Small intestine (tissue), 7 donors: ENCODE measurements at regions not wholly inside any gene's neighbourhood (a gene's known extent, or its start where the extent isn't known, plus 50 kb on each side); places are given as distances from the start of the nearest gene placed in this dataset.

ENCODE experiments used
- DNase-seq, 2 donors: peaks; one replicate each; pipeline versions ENCODE4 v3.0.0 to v3.0.0-alpha.2; 2013
- FAIRE-seq: peaks from 2 replicates; lab custom pipeline; 2012; peaks lifted over from hg19 to GRCh38; lab: Jason Lieb, UNC
- H3K27ac ChIP-seq, 3 donors: one replicate each; pipeline ENCODE4 v1.5.1; 2013; ENCODE audit warnings: low read length in 2 of 3, mild to moderate bottlenecking in 2 of 3, control low read depth in 1 of 3, inconsistent platforms in 1 of 3, low read depth in 1 of 3, moderate library complexity in 1 of 3
- H3K27me3 ChIP-seq, 3 donors: one replicate each; pipeline ENCODE4 v1.6.1; 2013; ENCODE audit warnings: low read length in 3 of 3, inconsistent platforms in 1 of 3; ENCODE audit not compliant: control insufficient read depth in 3 of 3, insufficient read depth in 3 of 3
- H3K36me3 ChIP-seq, 3 donors: one replicate each; pipeline ENCODE4 v1.6.1; 2013; ENCODE audit warnings: low read length in 3 of 3, inconsistent platforms in 1 of 3, low read depth in 1 of 3, mild to moderate bottlenecking in 1 of 3, moderate library complexity in 1 of 3; ENCODE audit not compliant: control insufficient read depth in 3 of 3, insufficient read depth in 2 of 3
- H3K4me1 ChIP-seq, 3 donors: one replicate each; pipeline ENCODE4 v1.6.1; 2013; ENCODE audit warnings: low read length in 2 of 3, inconsistent platforms in 1 of 3, low read depth in 1 of 3, mild to moderate bottlenecking in 1 of 3, moderate library complexity in 1 of 3; ENCODE audit not compliant: control insufficient read depth in 3 of 3, insufficient read depth in 2 of 3
- H3K4me3 ChIP-seq, 3 donors: one replicate each; pipeline ENCODE4 v1.5.1; 2013; ENCODE audit warnings: low read length in 3 of 3, control low read depth in 1 of 3, inconsistent platforms in 1 of 3, low read depth in 1 of 3, mild to moderate bottlenecking in 1 of 3, moderate library complexity in 1 of 3
- H3K9me3 ChIP-seq, 2 donors: one replicate each; pipeline ENCODE4 v1.6.1; 2013; ENCODE audit warnings: low read depth in 1 of 2, low read length in 1 of 2; ENCODE audit not compliant: control insufficient read depth in 2 of 2, insufficient read depth in 1 of 2
- WGBS, 3 donors: extraction: QIAGEN DNeasy Blood & Tissue Kit; methylation state at CpG; one replicate each; pipeline ENCODE4 v1.1.7; 2013; 5-methylcytosine and 5-hydroxymethylcytosine counted together
- donor health status: healthy with polysubstance abuse.
- donor health status: control.
- donor health status: control.
- donor health status: Bipolar disorder and iron deficiency.
- donor health status: healthy.

DNA sequence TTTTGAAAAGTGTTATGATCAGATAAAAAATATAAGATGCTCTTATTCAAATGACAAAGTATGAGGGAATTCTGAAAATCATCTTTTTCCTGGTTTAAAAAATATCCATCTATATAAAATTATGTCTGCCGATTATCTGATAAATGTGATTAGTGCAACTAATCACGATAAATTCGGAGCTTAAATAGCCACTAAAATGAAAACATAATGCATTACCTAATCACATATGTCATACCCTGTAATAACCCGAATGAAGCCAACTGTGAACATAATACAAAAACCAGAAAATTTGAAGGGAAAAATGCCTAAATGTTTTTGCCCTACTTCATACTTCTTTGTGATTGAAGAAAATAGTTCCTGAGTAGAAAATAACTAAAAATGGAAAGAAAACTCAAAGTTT, 808.4 kb upstream of the LUZP2 start:
- Histone ChIP-seq H3K9me3 (no peaks in the 10 kb centered on the region), H3K36me3 (no peaks in the 10 kb centered on the region), H3K27me3 (no peaks in the 10 kb centered on the region), H3K4me1 (no peaks in the 10 kb centered on the region), H3K4me3 (no peak overlapping the region), H3K27ac (no peak overlapping the region)
- DNase-seq (no peak), FAIRE-seq (no peak)
- WGBS, 3 donors = 86 to 88% (median 87%) methylated on average over 4 of the region's 4 CpGs

DNA sequence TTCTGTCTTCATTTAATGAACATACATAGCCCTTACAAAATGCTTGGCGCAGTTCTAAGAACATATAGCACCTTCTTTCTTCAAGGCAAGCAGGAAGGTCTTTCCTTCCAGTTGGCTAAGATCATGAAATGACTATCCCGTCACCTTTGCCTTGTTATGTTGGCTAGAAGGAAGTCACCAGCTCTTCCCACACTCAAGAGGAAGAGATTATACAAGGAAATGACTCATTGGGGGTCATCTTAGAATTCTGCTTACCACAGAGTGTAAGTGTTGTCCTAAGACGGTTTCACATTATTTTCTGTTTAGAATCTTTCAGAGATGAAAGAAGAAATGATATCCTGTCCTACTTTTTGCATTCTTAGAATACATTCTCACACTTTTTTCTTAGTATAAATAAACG, 808.0 kb upstream of the LUZP2 start:
- no peak overlapping the region for H3K27ac ChIP-seq
- no peak overlapping the region for H3K4me3 ChIP-seq
- H3K27me3 ChIP-seq = no peaks in the 10 kb centered on the region
- no peak for FAIRE-seq
- no peaks in the 10 kb centered on the region for H3K36me3 ChIP-seq
- no peaks in the 10 kb centered on the region for H3K9me3 ChIP-seq
- no peaks in the 10 kb centered on the region for H3K4me1 ChIP-seq
- DNase-seq = no peak
- WGBS, 3 donors = 59 to 63% (median 62%) methylated on average over 4 of the region's 4 CpGs

- DNase-seq (no peak), FAIRE-seq (no peak)
- Histone ChIP-seq H3K4me3 (no peak overlapping the region), H3K4me1 (no peaks in the 10 kb centered on the region), H3K27me3 (no peaks in the 10 kb centered on the region), H3K9me3 (no peaks in the 10 kb centered on the region), H3K27ac (no peak overlapping the region), H3K36me3 (no peaks in the 10 kb centered on the region)
- 79 to 89% (median 81%) methylated on average over 5 of the region's 5 CpGs for WGBS, 3 donors
Observed at GRCh38 chr11:23696688-23697415, 800.0 kb upstream of the LUZP2 start.

DNA sequence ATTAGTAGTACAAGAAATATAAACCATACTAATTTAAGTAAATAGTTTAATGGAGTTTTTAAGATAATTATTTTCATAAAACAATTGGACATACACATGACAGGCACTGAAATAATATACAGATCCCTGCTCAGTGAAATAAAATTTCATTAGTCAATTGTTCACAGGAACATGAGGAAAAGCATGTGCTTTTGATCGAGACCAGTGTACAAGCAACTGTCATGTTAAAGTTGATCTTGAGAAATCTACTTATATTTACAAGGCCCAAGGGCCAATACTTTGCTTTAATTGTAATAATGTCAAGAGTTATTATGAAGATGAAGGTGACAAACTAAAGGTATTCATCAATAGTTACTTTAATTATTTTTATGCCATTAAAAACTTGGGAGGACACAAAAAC, 792.7 kb upstream of the LUZP2 start:
- no peak for DNase-seq
- no peak overlapping the region for H3K27ac ChIP-seq
- 72 to 90% (median 88%) methylated on average over 1 of the region's 1 CpG for WGBS, 3 donors
- H3K9me3 ChIP-seq = no peaks in the 10 kb centered on the region
- no peaks in the 10 kb centered on the region for H3K27me3 ChIP-seq
- no peaks in the 10 kb centered on the region for H3K36me3 ChIP-seq
- no peak overlapping the region for H3K4me3 ChIP-seq
- no peaks in the 10 kb centered on the region for H3K4me1 ChIP-seq
- no peak for FAIRE-seq

GRCh38 chr11:23711981-23712380, 784.9 kb upstream of the LUZP2 start:
- 71 to 84% (median 82%) methylated on average over 1 of the region's 1 CpG for WGBS, 3 donors
- no peak for DNase-seq
- no peaks in the 10 kb centered on the region for H3K9me3 ChIP-seq
- H3K4me1 ChIP-seq = no peaks in the 10 kb centered on the region
- no peak overlapping the region for H3K27ac ChIP-seq
- H3K4me3 ChIP-seq = no peak overlapping the region
- no peaks in the 10 kb centered on the region for H3K27me3 ChIP-seq
- FAIRE-seq = no peak
- no peaks in the 10 kb centered on the region for H3K36me3 ChIP-seq

DNA sequence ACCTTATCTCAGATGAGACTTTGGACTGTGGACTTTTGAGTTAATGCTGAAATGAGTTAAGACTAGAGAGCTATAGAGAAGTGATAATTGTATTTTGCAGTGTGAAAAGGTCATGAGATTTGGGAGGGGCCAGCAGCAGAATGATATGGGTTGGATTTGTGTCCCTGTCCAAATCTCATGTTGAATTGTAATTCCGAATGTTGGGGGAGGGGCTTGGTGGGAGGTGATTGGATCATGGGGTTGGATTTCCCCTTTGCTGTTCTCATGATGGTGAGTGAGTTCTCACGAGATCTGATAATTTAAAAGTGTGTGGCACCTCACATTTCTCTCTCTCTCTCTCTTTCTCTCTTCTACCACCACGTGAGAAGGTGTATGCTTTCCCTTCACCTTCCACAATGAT, 777.8 kb upstream of the LUZP2 start:
- 45 to 77% (median 56%) methylated on average over 3 of the region's 3 CpGs for WGBS, 3 donors
- FAIRE-seq = no peak
- H3K36me3 ChIP-seq = no peaks in the 10 kb centered on the region

DNA sequence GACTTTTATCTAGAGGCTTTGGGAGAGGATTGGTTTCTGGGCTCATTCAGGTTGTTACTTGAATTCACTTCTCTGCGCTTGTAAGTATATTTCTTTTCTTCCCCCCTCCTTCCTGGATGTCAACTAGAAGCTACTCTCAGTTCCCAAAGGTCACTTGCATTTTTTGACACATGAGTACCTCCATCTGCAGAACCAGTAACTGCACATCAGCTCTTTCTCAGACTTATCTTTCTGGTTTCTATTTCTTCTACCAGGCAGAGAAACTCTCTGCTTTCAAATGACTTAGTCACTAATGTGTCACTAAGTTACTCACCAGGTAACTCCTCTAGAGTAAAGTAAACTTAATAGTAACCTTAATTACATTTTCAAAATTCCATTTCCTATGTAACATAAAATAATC, 773.0 kb upstream of the LUZP2 start:
- no peak overlapping the region for H3K27ac ChIP-seq
- no peak overlapping the region for H3K4me3 ChIP-seq
- WGBS, 3 donors = 93 to 96% (median 93%) methylated on average over 1 of the region's 1 CpG
- H3K4me1 ChIP-seq = no peaks in the 10 kb centered on the region
- no peak for FAIRE-seq
- no peak for DNase-seq
- H3K36me3 ChIP-seq = no peaks in the 10 kb centered on the region
- no peaks in the 10 kb centered on the region for H3K27me3 ChIP-seq
- no peaks in the 10 kb centered on the region for H3K9me3 ChIP-seq

More for the DNA sequence above, 777.8 kb upstream of the LUZP2 start:
- Histone ChIP-seq H3K27me3 (no peaks in the 10 kb centered on the region), H3K9me3 (peaks cover 0 to 7% of the 10 kb centered on the region in 2 donors), H3K27ac (peak overlapping the region in 1 of 3 donors; percentile 20), H3K4me3 (no peak overlapping the region), H3K4me1 (no peaks in the 10 kb centered on the region)
- peak; percentile 0 to 60 for DNase-seq

- no peak overlapping the region for H3K27ac ChIP-seq
- H3K36me3 ChIP-seq = no peaks in the 10 kb centered on the region
- H3K27me3 ChIP-seq = no peaks in the 10 kb centered on the region
- no peaks in the 10 kb centered on the region for H3K4me1 ChIP-seq
- H3K4me3 ChIP-seq = no peak overlapping the region
- DNase-seq = no peak
- no peak for FAIRE-seq
- WGBS, 3 donors = 89 to 94% (median 93%) methylated on average over 5 of the region's 5 CpGs
- peaks cover 0 to 9% of the 10 kb centered on the region in 2 donors for H3K9me3 ChIP-seq
Observed at GRCh38 chr11:23725752-23726151, 771.1 kb upstream of the LUZP2 start.

- no peak for FAIRE-seq
- H3K36me3 ChIP-seq = no peaks in the 10 kb centered on the region
- peaks cover 0 to 8% (median 0%) of the 10 kb centered on the region in 3 donors for H3K4me1 ChIP-seq
- no peak overlapping the region for H3K4me3 ChIP-seq
- DNase-seq = no peak
- H3K27ac ChIP-seq = no peak overlapping the region
- H3K27me3 ChIP-seq = no peaks in the 10 kb centered on the region
- peaks cover 0 to 9% of the 10 kb centered on the region in 2 donors for H3K9me3 ChIP-seq
Observed at GRCh38 chr11:23727387-23727786, 769.5 kb upstream of the LUZP2 start.
